ENCODE measurements at regions not wholly inside any gene's neighbourhood (a gene's known extent, or its start where the extent isn't known, plus 50 kb on each side); places are given as distances from the start of the nearest gene placed in this dataset.

- Mint-ChIP-seq H3K4me3 (no peak overlapping the region), H3K36me3 (no peaks in the 10 kb centered on the region), H3K4me1 (peaks cover 2% of the 10 kb centered on the region), H3K27ac (no peak overlapping the region), H3K9me3 (no peaks in the 10 kb centered on the region), H3K27me3 (ENCODE audit: insufficient read depth, low read depth) (peaks cover 2% of the 10 kb centered on the region)
- no peak overlapping the region for H3K4me2 ChIP-seq
- H4K20me1 ChIP-seq (ENCODE audit: low read depth): no peaks in the 10 kb centered on the region
- H3K27me3 ChIP-seq: no peaks in the 10 kb centered on the region
- no peaks in the 10 kb centered on the region for H3F3A ChIP-seq (ENCODE audit: low read depth)
- H3K4me1 ChIP-seq: peaks cover 3% of the 10 kb centered on the region
- H3K27ac ChIP-seq: no peak overlapping the region
- no peak overlapping the region for H2AFZ ChIP-seq (replicated peaks)
- H3K4me3 ChIP-seq: no peak overlapping the region
- no peaks in the 10 kb centered on the region for H3K9me3 ChIP-seq (ENCODE audit: low read depth)
- no peak for DNase-seq (ENCODE audit: low spot score)
- no peak overlapping the region for H3K9ac ChIP-seq
- H3K79me2 ChIP-seq (ENCODE audit: low read depth): no peaks in the 10 kb centered on the region
- TF ChIP-seq EZH2phosphoT487 (IDR thresholded peaks at IDR 0.05) (no peak), CTCF (IDR thresholded peaks at IDR 0.05) (no peak), EZH2 (IDR thresholded peaks at IDR 0.05) (no peak)
- H3K36me3 ChIP-seq: no peaks in the 10 kb centered on the region
These were observed 720.9 kb upstream of the TBX3 start for GRCh38 chr12:115404761-115405470.

GRCh38 chr12:115403689-115404088 lies 719.7 kb upstream of the TBX3 start:
- H3K4me3 Mint-ChIP-seq: no peak overlapping the region
- H3K4me3 ChIP-seq: no peak overlapping the region

GRCh38 chr12:115403253-115403652 lies 719.3 kb upstream of the TBX3 start:
- H3K9me3 ChIP-seq (ENCODE audit: low read depth): no peaks in the 10 kb centered on the region
- no peak for TF ChIP-seq CTCF (IDR thresholded peaks at IDR 0.05)
- TF ChIP-seq EZH2 (IDR thresholded peaks at IDR 0.05): no peak

More at GRCh38 chr12:115403689-115404088, 719.7 kb upstream of the TBX3 start:
- H3K36me3 ChIP-seq: no peaks in the 10 kb centered on the region
- no peaks in the 10 kb centered on the region for H3K9me3 Mint-ChIP-seq
- H3K9ac ChIP-seq: no peak overlapping the region
- no peak for DNase-seq (ENCODE audit: low spot score)
- no peaks in the 10 kb centered on the region for H3K9me3 ChIP-seq (ENCODE audit: low read depth)
- no peaks in the 10 kb centered on the region for H3K27me3 Mint-ChIP-seq (ENCODE audit: insufficient read depth, low read depth)
- no peak overlapping the region for H3K4me2 ChIP-seq
- H3K36me3 Mint-ChIP-seq: no peaks in the 10 kb centered on the region
- no peaks in the 10 kb centered on the region for H3F3A ChIP-seq (ENCODE audit: low read depth)
- no peak for TF ChIP-seq EZH2phosphoT487 (IDR thresholded peaks at IDR 0.05)
- no peak for TF ChIP-seq CTCF (IDR thresholded peaks at IDR 0.05)
- TF ChIP-seq EZH2 (IDR thresholded peaks at IDR 0.05): no peak
- H3K79me2 ChIP-seq (ENCODE audit: low read depth): no peaks in the 10 kb centered on the region
- peaks cover 2% of the 10 kb centered on the region for H3K4me1 Mint-ChIP-seq
- H3K27me3 ChIP-seq: no peaks in the 10 kb centered on the region
- no peak overlapping the region for H2AFZ ChIP-seq (replicated peaks)
- no peak overlapping the region for H3K27ac Mint-ChIP-seq
- peaks cover 3% of the 10 kb centered on the region for H3K4me1 ChIP-seq
- no peaks in the 10 kb centered on the region for H4K20me1 ChIP-seq (ENCODE audit: low read depth)
- no peak overlapping the region for H3K27ac ChIP-seq

More at GRCh38 chr12:115403253-115403652, 719.3 kb upstream of the TBX3 start:
- no peak overlapping the region for H3K27ac Mint-ChIP-seq
- H3K9me3 Mint-ChIP-seq: no peaks in the 10 kb centered on the region
- peaks cover 2% of the 10 kb centered on the region for H3K4me1 Mint-ChIP-seq
- no peak overlapping the region for H3K27ac ChIP-seq
- no peaks in the 10 kb centered on the region for H3K36me3 Mint-ChIP-seq
- H3K4me3 Mint-ChIP-seq: no peak overlapping the region
- no peaks in the 10 kb centered on the region for H3K27me3 ChIP-seq
- peaks cover 3% of the 10 kb centered on the region for H3K4me1 ChIP-seq
- H3K27me3 Mint-ChIP-seq (ENCODE audit: insufficient read depth, low read depth): no peaks in the 10 kb centered on the region
- DNase-seq (ENCODE audit: low spot score): no peak
- H3K4me3 ChIP-seq: no peak overlapping the region
- H4K20me1 ChIP-seq (ENCODE audit: low read depth): no peaks in the 10 kb centered on the region
- H3F3A ChIP-seq (ENCODE audit: low read depth): no peaks in the 10 kb centered on the region
- H3K9ac ChIP-seq: no peak overlapping the region
- no peaks in the 10 kb centered on the region for H3K79me2 ChIP-seq (ENCODE audit: low read depth)
- no peak overlapping the region for H2AFZ ChIP-seq (replicated peaks)
- no peaks in the 10 kb centered on the region for H3K36me3 ChIP-seq
- H3K4me2 ChIP-seq: no peak overlapping the region
